NB4 (cell line): ENCODE measurements at regions not wholly inside any gene's neighbourhood (a gene's known extent, or its start where the extent isn't known, plus 50 kb on each side); places are given as distances from the start of the nearest gene placed in this dataset.
"Not testable (repeated sequence)": the region's sequence is repeated elsewhere in the genome, so short reads cannot be mapped to it uniquely, and the experiment has no call there.

Source experiments
- CTCF ChIP-seq: IDR thresholded peaks from one replicate; pipeline ENCODE4 v1.5.1; 2012; ENCODE audit warnings: low read depth, low read length
- MAX ChIP-seq: IDR thresholded peaks from 2 replicates; pipeline ENCODE4 v1.6.1; 2011; ENCODE audit warnings: low read depth, low read length

GRCh38 chr16:52655156-52655555, 108.2 kb upstream of the TOX3 start:
- not testable (repeated sequence) for TF ChIP-seq CTCF, MAX
